ENCODE measurements at regions not wholly inside any gene's neighbourhood (a gene's known extent, or its start where the extent isn't known, plus 50 kb on each side); places are given as distances from the start of the nearest gene placed in this dataset.

DNA sequence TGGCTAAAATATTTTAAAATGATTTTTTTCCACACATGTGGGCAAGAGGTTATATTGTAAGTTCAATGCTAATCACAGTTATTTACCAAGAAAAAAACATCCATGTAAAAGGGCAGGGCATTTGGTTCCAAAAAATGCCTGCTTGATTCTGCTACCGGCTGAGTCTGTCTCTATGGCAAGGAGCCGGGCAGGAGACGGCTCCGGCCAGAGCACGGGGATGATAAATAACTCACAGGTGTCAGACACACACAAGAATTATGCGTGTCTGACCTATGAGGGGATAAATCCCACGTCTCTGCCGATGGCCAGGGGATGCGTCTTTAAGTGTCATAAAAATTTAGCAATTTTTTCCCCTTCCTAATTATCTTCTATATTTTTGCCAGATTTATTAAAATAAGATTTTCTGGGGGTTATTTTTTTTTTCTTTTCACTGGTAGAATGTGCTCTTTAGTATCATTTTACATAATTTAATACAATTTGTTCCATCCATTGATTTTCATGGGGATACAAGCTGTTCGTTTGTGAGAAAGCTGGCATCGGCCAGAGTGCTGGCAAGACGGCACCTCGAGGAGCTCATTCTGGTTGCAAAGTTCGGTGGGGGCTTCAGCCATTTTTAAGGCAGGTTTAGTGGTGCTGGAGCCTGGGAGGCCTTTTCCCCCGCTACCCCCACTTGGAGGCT, 253.9 kb downstream of the ZNF536 start:
- TF ChIP-seq, protein P1, sequence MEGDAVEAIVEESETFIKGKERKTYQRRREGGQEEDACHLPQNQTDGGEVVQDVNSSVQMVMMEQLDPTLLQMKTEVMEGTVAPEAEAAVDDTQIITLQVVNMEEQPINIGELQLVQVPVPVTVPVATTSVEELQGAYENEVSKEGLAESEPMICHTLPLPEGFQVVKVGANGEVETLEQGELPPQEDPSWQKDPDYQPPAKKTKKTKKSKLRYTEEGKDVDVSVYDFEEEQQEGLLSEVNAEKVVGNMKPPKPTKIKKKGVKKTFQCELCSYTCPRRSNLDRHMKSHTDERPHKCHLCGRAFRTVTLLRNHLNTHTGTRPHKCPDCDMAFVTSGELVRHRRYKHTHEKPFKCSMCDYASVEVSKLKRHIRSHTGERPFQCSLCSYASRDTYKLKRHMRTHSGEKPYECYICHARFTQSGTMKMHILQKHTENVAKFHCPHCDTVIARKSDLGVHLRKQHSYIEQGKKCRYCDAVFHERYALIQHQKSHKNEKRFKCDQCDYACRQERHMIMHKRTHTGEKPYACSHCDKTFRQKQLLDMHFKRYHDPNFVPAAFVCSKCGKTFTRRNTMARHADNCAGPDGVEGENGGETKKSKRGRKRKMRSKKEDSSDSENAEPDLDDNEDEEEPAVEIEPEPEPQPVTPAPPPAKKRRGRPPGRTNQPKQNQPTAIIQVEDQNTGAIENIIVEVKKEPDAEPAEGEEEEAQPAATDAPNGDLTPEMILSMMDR (conservative IDR thresholded peaks at IDR 0.05): no peak
- no peak overlapping the region for H3K27ac ChIP-seq

DNA sequence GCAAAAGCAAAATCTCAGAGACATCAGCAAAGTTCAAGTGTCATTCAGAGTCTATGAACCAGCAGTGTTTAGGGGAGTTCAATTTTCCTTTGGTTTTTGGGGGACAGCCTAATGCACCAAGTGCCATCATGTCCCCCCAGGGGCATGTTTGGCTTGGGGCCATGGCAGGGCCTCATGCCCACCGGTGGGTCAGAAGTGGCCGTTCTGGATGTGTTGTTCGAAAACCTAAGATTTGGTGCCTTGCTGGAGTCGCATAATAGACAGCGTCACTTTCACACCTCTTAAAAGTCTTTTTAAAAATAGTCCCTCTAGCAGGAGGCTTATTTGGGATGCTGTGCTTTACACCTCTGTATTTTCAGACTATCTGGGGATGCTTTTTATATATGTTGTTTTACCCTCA, 250.1 kb downstream of the ZNF536 start:
- H3K27ac ChIP-seq: no peak overlapping the region
- TF ChIP-seq, protein P1 (conservative IDR thresholded peaks at IDR 0.05): no peak

DNA sequence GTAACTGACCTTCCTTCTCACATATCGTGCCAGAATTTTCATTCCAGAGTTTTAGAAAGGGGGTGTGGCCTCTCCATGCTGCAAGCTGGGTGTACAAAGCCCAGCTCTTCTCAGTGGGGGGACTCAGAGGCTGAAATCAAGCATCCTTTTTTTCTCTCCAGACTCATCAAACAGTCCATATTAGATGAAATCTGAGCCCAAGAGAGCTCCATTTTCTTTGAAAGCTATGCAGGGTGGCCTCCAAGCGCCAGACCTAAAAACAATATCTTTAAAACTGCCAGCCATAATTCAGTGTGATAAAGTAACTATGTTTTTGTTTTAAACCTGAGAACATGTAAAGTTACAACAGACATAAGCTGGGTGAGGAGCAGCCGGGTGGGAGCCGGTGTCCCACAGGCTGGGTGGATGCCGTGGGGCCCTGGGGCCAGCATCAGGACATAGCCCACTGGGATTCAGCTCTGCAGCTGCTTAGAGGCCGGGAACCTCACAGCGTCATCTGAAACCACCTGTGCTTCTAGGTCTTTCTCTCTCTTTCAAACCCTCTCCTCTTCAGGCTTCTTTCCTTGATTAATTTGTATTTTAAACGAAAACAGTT, 249.2 kb downstream of the ZNF536 start:
- H3K27ac ChIP-seq: no peak overlapping the region
- TF ChIP-seq, protein P1 (conservative IDR thresholded peaks at IDR 0.05): no peak

DNA sequence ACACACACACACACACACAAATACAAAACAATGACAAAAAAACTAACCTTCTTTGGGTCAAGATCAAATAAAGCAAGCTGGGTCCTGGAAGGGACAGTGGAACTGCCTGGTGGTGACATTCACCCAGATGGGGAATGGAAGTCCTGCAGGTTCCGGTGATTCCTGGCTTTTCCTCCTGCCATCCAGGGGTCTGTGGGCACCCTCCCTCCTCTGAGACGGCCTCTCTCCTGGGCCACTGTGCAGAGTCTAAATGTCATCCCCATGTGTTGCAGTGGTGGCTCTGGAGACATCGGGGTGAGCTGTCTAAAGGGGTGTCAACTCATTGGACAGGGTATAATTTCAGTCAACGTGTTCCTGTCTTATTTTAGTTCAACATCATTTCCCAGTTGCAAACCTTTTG, 248.2 kb downstream of the ZNF536 start:
- H3K27ac ChIP-seq: no peak overlapping the region
- TF ChIP-seq, protein P1 (conservative IDR thresholded peaks at IDR 0.05): no peak

GRCh38 chr19:30609656-30610270, 237.6 kb downstream of the ZNF536 start:
- TF ChIP-seq, protein P1 (conservative IDR thresholded peaks at IDR 0.05): no peak
- H3K27ac ChIP-seq: no peak overlapping the region

- TF ChIP-seq, protein P1 (conservative IDR thresholded peaks at IDR 0.05): no peak
- H3K27ac ChIP-seq: no peak overlapping the region
Observed at GRCh38 chr19:30608471-30608870, 236.3 kb downstream of the ZNF536 start.

Data from VCaP (cell line).